HEK293 (cell line): ENCODE measurements at regions not wholly inside any gene's neighbourhood (a gene's known extent, or its start where the extent isn't known, plus 50 kb on each side); places are given as distances from the start of the nearest gene placed in this dataset.

Experiments
- CTCF ChIA-PET: fragments of 350-600 bp; formaldehyde crosslinking; extraction: SDS; loops from one replicate; lab custom pipeline; 2021; ENCODE audit warnings: antibody characterized with exemption; lab: Yijun Ruan, JAX
- POLR2A ChIA-PET: fragments of 300-600 bp; formaldehyde crosslinking; extraction: SDS; loops from one replicate; lab custom pipeline; 2020; ENCODE audit warnings: antibody characterized with exemption, inconsistent platforms; lab: Yijun Ruan, JAX
- H3K27ac ChIP-seq: fragments of 200-500 bp; sonication (Bioruptor generic); 2 replicates; pipeline ENCODE4 v1.5.1; 2014; ENCODE audit warnings: low read depth, low read length, control low read depth, inconsistent platforms; ENCODE audit errors: extremely low read depth
- H3K36me3 ChIP-seq, 2 experiments: fragments of 200-500 bp in 1 of 2; sonication (Bioruptor generic) in 1 of 2; 1 replicate in 1 of 2; 2 replicates in 1 of 2; pipeline ENCODE4 v1.5.1; 2014 to 2017; ENCODE audit warnings: inconsistent platforms in 2 of 2, low read length in 2 of 2; ENCODE audit not compliant: control insufficient read depth in 2 of 2, insufficient read depth in 1 of 2
- H3K4me1 ChIP-seq: fragments of 200-500 bp; sonication (Bioruptor generic); 2 replicates; pipeline ENCODE4 v1.5.1; 2014; ENCODE audit warnings: mild to moderate bottlenecking, low read length, inconsistent platforms; ENCODE audit not compliant: control insufficient read depth, insufficient read depth
- H3K4me3 ChIP-seq: 2 replicates; pipeline ENCODE4 v1.5.1; 2011; ENCODE audit warnings: low read depth, mild to moderate bottlenecking, control low read depth, low read length, moderate library complexity
- H3K9me3 ChIP-seq: fragments of 200-500 bp; sonication (Bioruptor generic); 2 replicates; pipeline ENCODE4 v1.5.1; 2014; ENCODE audit warnings: low read depth, low read length, inconsistent platforms; ENCODE audit not compliant: control insufficient read depth, insufficient read depth
- IKZF3 ChIP-seq: fragments of 450-650 bp; IDR thresholded peaks from 2 replicates; pipeline ENCODE4 v1.5.0; 2018; ENCODE audit warnings: missing biosample characterization, mild to moderate bottlenecking, missing genetic modification characterization, moderate library complexity
- KLF7 ChIP-seq: fragments of 450-650 bp; formaldehyde crosslinking; IDR thresholded peaks from 2 replicates; pipeline ENCODE4 v1.5.1; 2016; ENCODE audit warnings: missing biosample characterization, missing genetic modification characterization, borderline replicate concordance
- SP3 ChIP-seq: fragments of 450-650 bp; formaldehyde crosslinking; IDR thresholded peaks from 2 replicates; pipeline ENCODE4 v1.5.1; 2016; ENCODE audit warnings: missing biosample characterization, missing genetic modification characterization
- SP7 ChIP-seq: fragments of 450-650 bp; formaldehyde crosslinking; IDR thresholded peaks from 2 replicates; pipeline ENCODE4 v1.5.1; 2016; ENCODE audit warnings: missing biosample characterization, missing genetic modification characterization
- ZBTB8A ChIP-seq: fragments of 450-650 bp; formaldehyde crosslinking; IDR thresholded peaks from 2 replicates; pipeline ENCODE4 v1.5.1; 2016; ENCODE audit warnings: missing biosample characterization, missing genetic modification characterization
- ZFP37 ChIP-seq: fragments of 450-650 bp; formaldehyde crosslinking; IDR thresholded peaks from 2 replicates; pipeline ENCODE4 v1.5.1; 2016; ENCODE audit warnings: missing biosample characterization, missing genetic modification characterization
- ZNF114 ChIP-seq: fragments of 450-650 bp; formaldehyde crosslinking; IDR thresholded peaks from 2 replicates; pipeline ENCODE4 v1.5.0; 2017; ENCODE audit warnings: missing biosample characterization, missing genetic modification characterization
- ZNF140 ChIP-seq: fragments of 450-650 bp; formaldehyde crosslinking; IDR thresholded peaks from 2 replicates; pipeline ENCODE4 v1.5.1; 2016; ENCODE audit warnings: missing biosample characterization, missing genetic modification characterization
- ZNF146 ChIP-seq: fragments of 450-650 bp; formaldehyde crosslinking; IDR thresholded peaks from 2 replicates; pipeline ENCODE4 v1.5.1; 2016; ENCODE audit warnings: missing biosample characterization, missing genetic modification characterization
- ZNF239 ChIP-seq: fragments of 450-650 bp; formaldehyde crosslinking; IDR thresholded peaks from 2 replicates; pipeline ENCODE4 v1.5.1; 2016; ENCODE audit warnings: missing biosample characterization, missing genetic modification characterization
- ZNF391 ChIP-seq: fragments of 450-650 bp; formaldehyde crosslinking; IDR thresholded peaks from 2 replicates; pipeline ENCODE4 v1.5.1; 2016; ENCODE audit warnings: low read depth, missing biosample characterization, missing genetic modification characterization, borderline replicate concordance
- ZNF423 ChIP-seq: fragments of 450-650 bp; formaldehyde crosslinking; IDR thresholded peaks from 2 replicates; pipeline ENCODE4 v1.5.1; 2016; ENCODE audit warnings: missing biosample characterization, missing genetic modification characterization
- ZNF433 ChIP-seq: fragments of 450-650 bp; formaldehyde crosslinking; IDR thresholded peaks from 2 replicates; pipeline ENCODE4 v1.5.1; 2016; ENCODE audit warnings: missing biosample characterization, missing genetic modification characterization, low read depth
- ZNF544 ChIP-seq: fragments of 450-650 bp; formaldehyde crosslinking; IDR thresholded peaks from 2 replicates; pipeline ENCODE4 v1.5.0; 2017; ENCODE audit warnings: missing biosample characterization, missing genetic modification characterization
- ZNF555 ChIP-seq: fragments of 450-650 bp; formaldehyde crosslinking; conservative IDR thresholded peaks from 2 replicates; pipeline ENCODE4 v1.5.1; 2017; ENCODE audit warnings: missing biosample characterization, mild to moderate bottlenecking, missing genetic modification characterization, inconsistent platforms
- ZNF830 ChIP-seq: fragments of 450-650 bp; IDR thresholded peaks from 2 replicates; pipeline ENCODE4 v1.5.0; 2018; ENCODE audit warnings: missing biosample characterization, missing genetic modification characterization, low read depth, mild to moderate bottlenecking, moderate library complexity
- TF ChIP-seq, protein P1 (sequence below): fragments of 450-650 bp; formaldehyde crosslinking; IDR thresholded peaks from 2 replicates; pipeline ENCODE4 v1.5.1; 2016; ENCODE audit warnings: missing biosample characterization, missing genetic modification characterization
- TF ChIP-seq, protein P2 (sequence below): fragments of 450-650 bp; formaldehyde crosslinking; IDR thresholded peaks from 2 replicates; pipeline ENCODE4 v1.5.1; 2016; ENCODE audit warnings: missing biosample characterization, missing genetic modification characterization
- TF ChIP-seq, protein P3 (sequence below): fragments of 450-650 bp; formaldehyde crosslinking; IDR thresholded peaks from 2 replicates; pipeline ENCODE4 v1.5.1; 2017; ENCODE audit warnings: missing biosample characterization, missing genetic modification characterization
- TF ChIP-seq, protein P4 (sequence below): fragments of 450-650 bp; formaldehyde crosslinking; IDR thresholded peaks from 2 replicates; pipeline ENCODE4 v1.5.1; 2016; ENCODE audit warnings: missing biosample characterization, missing genetic modification characterization
- TF ChIP-seq, protein P5 (sequence below): fragments of 450-650 bp; formaldehyde crosslinking; IDR thresholded peaks from 2 replicates; pipeline ENCODE4 v1.5.1; 2016; ENCODE audit warnings: missing biosample characterization, missing genetic modification characterization, low read depth

DNA sequence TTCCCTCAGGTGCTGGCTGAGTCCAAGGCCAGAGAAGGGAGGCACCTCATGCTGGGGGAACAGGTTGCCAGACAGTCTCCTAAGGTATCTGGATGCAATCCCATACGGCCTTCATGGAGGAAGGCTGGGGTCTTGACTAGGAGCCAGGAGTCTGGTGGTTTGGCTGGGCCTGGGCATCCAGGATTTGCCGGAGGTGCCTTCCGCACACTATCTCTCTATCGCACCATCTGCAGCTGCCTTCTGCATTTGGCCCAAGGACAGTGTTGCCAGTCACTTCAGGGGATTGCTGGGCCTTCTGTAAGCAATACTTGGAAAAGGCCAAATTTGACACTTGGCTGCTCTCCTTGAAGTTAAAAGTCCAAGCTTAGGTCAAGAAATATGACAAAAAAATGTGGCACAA lies 327.2 kb downstream of the EN1 start (continued):
- TF ChIP-seq, protein P1, sequence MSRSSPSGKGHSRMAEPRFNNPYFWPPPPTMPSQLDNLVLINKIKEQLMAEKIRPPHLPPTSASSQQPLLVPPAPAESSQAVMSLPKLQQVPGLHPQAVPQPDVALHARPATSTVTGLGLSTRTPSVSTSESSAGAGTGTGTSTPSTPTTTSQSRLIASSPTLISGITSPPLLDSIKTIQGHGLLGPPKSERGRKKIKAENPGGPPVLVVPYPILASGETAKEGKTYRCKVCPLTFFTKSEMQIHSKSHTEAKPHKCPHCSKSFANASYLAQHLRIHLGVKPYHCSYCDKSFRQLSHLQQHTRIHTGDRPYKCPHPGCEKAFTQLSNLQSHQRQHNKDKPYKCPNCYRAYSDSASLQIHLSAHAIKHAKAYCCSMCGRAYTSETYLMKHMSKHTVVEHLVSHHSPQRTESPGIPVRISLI (tag by site-specific recombination), result no peak
- TF ChIP-seq, protein P2, sequence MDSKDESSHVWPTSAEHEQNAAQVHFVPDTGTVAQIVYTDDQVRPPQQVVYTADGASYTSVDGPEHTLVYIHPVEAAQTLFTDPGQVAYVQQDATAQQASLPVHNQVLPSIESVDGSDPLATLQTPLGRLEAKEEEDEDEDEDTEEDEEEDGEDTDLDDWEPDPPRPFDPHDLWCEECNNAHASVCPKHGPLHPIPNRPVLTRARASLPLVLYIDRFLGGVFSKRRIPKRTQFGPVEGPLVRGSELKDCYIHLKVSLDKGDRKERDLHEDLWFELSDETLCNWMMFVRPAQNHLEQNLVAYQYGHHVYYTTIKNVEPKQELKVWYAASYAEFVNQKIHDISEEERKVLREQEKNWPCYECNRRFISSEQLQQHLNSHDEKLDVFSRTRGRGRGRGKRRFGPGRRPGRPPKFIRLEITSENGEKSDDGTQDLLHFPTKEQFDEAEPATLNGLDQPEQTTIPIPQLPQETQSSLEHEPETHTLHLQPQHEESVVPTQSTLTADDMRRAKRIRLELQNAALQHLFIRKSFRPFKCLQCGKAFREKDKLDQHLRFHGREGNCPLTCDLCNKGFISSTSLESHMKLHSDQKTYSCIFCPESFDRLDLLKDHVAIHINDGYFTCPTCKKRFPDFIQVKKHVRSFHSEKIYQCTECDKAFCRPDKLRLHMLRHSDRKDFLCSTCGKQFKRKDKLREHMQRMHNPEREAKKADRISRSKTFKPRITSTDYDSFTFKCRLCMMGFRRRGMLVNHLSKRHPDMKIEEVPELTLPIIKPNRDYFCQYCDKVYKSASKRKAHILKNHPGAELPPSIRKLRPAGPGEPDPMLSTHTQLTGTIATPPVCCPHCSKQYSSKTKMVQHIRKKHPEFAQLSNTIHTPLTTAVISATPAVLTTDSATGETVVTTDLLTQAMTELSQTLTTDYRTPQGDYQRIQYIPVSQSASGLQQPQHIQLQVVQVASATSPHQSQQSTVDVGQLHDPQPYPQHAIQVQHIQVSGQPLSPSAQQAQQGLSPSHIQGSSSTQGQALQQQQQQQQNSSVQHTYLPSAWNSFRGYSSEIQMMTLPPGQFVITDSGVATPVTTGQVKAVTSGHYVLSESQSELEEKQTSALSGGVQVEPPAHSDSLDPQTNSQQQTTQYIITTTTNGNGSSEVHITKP (tag by site-specific recombination), result no peak
- TF ChIP-seq ZBTB8A, result no peak
- no peak for TF ChIP-seq ZNF555
- TF ChIP-seq ZNF114 (tag by site-specific recombination), result no peak
- TF ChIP-seq ZNF830, result no peak
- TF ChIP-seq IKZF3 (tag by site-specific recombination), result no peak
- TF ChIP-seq, all 188 proteins: peak for 0

DNA sequence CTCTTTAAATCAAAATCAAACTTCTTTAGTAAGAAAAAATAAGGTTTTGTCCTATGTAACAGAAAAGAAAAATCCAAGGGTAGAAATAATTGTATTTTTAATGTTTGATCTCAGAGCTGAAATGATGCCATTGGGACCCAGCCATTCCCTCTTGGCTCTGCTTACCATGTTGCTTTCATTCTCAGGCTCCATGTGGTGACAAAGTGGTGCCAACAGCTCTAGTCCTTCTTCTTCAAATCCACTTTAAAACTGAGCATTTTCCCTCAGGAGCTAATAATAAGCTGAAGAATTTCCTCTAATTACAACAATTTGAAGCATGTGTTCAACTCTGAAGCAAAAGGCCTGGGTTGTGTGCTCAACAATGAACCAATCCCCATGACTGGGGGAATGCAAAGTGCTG lies 327.9 kb downstream of the EN1 start:
- no peak overlapping the region for H3K27ac ChIP-seq
- peaks cover under 1% of the 10 kb centered on the region for H3K9me3 ChIP-seq
- no peaks in the 10 kb centered on the region for H3K4me1 ChIP-seq
- POLR2A ChIA-PET, result no interaction called here
- H3K36me3 ChIP-seq, result no peaks in the 10 kb centered on the region
- TF ChIP-seq, protein P3, sequence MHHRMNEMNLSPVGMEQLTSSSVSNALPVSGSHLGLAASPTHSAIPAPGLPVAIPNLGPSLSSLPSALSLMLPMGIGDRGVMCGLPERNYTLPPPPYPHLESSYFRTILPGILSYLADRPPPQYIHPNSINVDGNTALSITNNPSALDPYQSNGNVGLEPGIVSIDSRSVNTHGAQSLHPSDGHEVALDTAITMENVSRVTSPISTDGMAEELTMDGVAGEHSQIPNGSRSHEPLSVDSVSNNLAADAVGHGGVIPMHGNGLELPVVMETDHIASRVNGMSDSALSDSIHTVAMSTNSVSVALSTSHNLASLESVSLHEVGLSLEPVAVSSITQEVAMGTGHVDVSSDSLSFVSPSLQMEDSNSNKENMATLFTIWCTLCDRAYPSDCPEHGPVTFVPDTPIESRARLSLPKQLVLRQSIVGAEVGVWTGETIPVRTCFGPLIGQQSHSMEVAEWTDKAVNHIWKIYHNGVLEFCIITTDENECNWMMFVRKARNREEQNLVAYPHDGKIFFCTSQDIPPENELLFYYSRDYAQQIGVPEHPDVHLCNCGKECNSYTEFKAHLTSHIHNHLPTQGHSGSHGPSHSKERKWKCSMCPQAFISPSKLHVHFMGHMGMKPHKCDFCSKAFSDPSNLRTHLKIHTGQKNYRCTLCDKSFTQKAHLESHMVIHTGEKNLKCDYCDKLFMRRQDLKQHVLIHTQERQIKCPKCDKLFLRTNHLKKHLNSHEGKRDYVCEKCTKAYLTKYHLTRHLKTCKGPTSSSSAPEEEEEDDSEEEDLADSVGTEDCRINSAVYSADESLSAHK (tag by site-specific recombination), result no peak
- TF ChIP-seq ZNF140 (tag by site-specific recombination), result no peak
- TF ChIP-seq KLF7 (tag by site-specific recombination), result no peak
- TF ChIP-seq ZNF423 (tag by site-specific recombination), result no peak
- TF ChIP-seq, all 188 proteins: peak for 0
- CTCF ChIA-PET, result no interaction called here
- no peak overlapping the region for H3K4me3 ChIP-seq

DNA sequence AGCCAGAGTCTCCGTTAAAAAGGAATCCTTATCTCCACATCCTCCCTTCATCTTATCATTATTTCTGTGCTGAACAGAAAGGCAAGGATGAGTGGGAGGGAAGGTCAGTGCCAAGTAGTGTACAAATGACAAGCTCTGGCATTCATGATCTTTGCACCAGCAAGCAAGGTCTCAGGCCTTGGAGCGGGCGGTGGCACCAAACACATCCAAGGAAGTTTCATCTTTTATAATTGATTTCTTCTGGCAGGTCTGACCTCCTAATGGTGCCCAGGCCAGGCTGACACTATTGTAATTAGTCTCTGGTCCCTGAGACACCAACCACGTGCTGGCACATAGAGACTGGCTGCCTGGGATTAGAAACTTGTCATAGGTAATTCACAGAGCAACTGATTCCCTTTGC lies 336.6 kb downstream of the EN1 start:
- no peak for TF ChIP-seq ZNF146 (tag by site-specific recombination)
- TF ChIP-seq, protein P4, sequence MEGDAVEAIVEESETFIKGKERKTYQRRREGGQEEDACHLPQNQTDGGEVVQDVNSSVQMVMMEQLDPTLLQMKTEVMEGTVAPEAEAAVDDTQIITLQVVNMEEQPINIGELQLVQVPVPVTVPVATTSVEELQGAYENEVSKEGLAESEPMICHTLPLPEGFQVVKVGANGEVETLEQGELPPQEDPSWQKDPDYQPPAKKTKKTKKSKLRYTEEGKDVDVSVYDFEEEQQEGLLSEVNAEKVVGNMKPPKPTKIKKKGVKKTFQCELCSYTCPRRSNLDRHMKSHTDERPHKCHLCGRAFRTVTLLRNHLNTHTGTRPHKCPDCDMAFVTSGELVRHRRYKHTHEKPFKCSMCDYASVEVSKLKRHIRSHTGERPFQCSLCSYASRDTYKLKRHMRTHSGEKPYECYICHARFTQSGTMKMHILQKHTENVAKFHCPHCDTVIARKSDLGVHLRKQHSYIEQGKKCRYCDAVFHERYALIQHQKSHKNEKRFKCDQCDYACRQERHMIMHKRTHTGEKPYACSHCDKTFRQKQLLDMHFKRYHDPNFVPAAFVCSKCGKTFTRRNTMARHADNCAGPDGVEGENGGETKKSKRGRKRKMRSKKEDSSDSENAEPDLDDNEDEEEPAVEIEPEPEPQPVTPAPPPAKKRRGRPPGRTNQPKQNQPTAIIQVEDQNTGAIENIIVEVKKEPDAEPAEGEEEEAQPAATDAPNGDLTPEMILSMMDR (tag by site-specific recombination), result no peak
- no peak for TF ChIP-seq SP7
- TF ChIP-seq ZFP37 (tag by site-specific recombination), result no peak
- TF ChIP-seq ZNF544 (tag by site-specific recombination), result no peak
- TF ChIP-seq ZNF391 (tag by site-specific recombination), result no peak
- no peak for TF ChIP-seq SP3 (tag by site-specific recombination)
- no peak for TF ChIP-seq ZNF433 (tag by site-specific recombination)
- TF ChIP-seq, protein P5, sequence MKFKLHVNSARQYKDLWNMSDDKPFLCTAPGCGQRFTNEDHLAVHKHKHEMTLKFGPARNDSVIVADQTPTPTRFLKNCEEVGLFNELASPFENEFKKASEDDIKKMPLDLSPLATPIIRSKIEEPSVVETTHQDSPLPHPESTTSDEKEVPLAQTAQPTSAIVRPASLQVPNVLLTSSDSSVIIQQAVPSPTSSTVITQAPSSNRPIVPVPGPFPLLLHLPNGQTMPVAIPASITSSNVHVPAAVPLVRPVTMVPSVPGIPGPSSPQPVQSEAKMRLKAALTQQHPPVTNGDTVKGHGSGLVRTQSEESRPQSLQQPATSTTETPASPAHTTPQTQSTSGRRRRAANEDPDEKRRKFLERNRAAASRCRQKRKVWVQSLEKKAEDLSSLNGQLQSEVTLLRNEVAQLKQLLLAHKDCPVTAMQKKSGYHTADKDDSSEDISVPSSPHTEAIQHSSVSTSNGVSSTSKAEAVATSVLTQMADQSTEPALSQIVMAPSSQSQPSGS (tag by site-specific recombination), result no peak
- TF ChIP-seq ZNF239 (tag by site-specific recombination), result no peak
- Histone ChIP-seq H3K4me3 (no peak overlapping the region), H3K4me1 (no peaks in the 10 kb centered on the region), H3K36me3 (no peaks in the 10 kb centered on the region), H3K27ac (no peak overlapping the region), H3K9me3 (peaks cover 4% of the 10 kb centered on the region; the same call in 1 of the 2 replicates)
- POLR2A ChIA-PET, result no interaction called here
- CTCF ChIA-PET, result no interaction called here
